COLO668 (cell line): ENCODE measurements at regions not wholly inside any gene's neighbourhood (a gene's known extent, or its start where the extent isn't known, plus 50 kb on each side); places are given as distances from the start of the nearest gene placed in this dataset.
"Not testable (repeated sequence)": the region's sequence is repeated elsewhere in the genome, so short reads cannot be mapped to it uniquely, and the experiment has no call there.

Source experiments
- DNase-seq: peaks from one replicate; lab custom pipeline; 2025; ENCODE audit not compliant: unreplicated experiment; lab: John Stamatoyannopoulos, UW

DNA sequence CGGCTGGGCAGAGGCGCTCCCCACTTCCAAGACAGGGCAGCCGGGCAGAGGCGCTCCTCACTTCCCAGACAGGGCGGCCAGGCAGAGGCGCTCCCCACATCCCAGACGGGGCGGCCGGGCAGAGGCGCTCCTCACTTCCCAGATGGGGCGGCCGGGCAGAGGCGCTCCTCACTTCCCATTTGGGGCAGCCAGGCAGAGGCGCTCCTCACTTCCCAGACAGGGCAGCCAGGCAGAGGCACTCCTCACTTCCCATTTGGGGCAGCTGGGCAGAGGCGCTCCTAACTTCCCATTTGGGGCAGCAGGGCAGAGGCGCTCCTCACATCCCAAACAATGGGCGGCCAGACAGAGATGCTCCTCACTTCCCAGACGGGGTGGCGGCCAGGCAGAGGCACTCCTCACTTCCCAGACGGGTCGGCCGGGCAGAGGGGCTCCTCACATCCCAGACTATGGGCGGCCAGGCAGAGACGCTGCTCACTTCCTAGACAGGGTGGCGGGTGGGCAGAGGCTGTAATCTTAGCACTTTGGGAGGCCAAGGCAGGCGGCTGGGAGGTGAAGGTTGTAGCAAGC lies 344.4 kb downstream of the TUBA3C start:
- not testable (repeated sequence) for DNase-seq

DNA sequence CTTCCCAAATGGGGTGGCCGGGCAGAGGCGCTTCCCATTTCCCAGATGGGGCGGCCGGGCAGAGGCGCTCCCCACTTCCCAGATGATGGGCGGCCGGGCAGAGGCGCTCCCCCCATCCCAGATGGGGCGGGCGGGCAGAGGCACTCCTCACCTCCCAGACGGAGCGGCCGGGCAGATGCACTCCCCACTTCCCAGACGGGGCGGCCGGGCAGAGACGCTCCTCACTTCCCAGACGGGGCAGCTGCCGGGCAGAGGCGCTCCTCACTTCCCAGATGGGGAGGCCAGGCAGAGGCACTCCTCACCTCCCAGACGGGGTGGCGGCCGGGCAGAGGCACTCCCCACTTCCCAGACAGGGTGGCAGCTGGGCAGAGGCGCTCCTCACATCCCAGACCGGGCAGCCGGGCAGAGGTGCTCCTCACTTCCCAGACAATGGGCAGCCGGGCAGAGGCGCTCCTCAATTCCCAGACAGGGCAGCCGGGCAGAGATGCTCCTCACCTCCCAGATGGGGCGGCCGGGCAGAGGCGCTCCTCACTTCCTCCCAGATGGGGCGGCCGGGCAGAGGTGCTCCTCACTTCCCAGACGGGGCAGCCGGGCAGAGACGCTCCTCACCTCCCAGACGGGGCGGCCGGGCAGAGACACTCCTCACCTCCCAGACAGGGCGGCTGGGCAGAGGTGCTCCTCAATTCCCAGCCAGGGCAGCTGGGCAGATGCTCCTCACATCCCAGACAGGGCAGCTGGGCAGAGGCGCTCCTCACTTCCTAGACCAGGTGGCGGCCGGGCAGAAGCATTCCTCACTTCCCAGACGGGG lies 345.0 kb downstream of the TUBA3C start:
- not testable (repeated sequence) for DNase-seq

DNA sequence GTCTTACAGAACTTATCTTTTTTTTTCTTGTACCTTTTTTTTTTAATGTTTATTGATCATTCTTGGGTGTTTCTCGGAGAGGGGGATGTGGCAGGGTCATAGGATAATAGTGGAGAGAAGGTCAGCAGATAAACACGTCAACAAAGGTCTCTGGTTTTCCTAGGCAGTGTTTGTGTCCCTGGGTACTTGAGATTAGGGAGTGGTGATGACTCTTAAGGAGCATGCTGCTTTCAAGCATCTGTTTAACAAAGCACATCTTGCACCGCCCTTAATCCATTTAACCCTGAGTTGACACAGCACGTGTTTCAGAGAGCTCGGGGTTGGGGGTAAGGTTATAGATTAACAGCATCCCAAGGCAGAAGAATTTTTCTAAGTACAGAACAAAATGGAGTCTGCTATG lies 345.9 kb downstream of the TUBA3C start:
- not testable (repeated sequence) for DNase-seq

DNA sequence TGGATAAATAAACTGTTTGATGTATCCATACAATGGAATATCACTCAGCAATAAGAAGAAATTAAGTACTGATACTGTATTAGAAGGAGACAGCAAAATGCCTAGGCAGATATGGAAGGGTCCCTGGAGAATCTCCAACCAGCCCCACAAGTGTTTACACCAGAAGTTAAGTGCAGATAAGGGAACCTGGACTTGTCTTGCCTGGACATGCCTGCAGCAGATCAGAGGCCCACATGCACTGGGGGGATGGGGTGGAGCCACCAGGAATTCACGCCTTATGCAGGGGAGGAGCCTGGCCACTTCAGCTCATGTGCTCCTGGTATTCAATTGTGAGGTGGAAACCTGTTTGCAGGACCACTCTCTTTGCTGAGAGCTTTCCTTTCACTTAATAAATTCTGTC lies 356.9 kb downstream of the TUBA3C start:
- not testable (repeated sequence) for DNase-seq

DNA sequence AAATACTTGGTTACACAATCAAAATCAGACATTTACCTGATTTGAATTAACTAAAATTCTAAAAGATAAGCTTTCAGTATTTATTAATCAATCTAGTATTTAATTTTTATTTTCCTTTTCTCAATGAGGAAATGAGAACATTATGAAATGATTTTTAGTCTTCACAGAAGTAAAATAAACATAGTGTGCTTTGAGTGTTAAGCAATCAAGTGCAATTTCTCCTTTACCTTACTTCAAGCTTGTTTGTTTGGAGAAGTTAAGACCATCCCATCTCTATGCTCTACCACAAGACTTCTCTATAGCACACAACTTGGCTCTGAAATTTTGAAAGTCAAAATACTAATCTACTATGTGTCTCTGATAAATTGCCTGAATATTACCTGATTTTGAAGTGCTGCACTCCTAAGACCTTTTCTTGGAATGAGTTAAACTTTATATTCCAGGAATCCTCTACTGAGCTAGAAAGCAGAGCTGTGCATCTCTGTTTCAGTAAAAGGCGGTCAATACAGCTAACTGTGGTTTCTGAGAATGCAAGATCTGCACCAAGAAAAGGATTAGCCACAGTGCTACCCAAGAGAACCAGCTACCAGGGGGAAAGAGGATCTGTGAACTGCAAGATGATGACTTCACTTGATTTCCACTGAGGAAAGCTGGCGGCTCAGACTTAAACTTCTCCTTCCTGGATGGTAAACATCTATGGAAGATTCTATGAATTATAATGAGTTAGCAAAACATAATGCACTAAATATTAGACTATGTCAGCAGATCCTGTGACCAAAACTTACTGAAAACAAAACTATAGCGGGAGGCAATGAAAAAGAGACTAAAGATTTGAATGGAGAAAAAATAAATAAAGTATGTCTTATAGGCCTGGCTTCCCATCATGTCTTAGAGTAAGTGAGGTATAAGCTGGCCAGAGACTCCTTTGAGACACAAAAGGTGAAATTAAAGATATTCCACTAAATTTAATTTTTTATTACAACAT lies 358.7 kb downstream of the TUBA3C start:
- not testable (repeated sequence) for DNase-seq

DNA sequence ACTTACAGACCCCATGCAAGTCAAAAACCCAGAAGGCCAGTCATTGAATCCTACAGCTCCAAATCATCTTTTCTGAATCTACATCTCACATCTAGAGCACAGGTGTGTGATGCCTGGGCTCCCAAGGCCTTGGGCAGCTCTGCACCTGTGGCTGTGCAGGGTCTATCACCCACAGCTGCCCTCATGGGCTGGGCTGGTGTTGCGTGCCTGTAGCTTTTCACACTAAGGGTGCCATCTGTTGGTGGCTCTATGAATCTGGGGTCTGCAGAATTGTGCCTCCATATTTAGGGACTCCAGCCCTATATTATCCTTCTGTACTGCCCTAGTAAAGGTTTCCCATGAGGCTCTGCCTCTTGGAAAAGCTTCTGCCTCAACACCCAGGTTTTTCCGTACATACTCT lies 407.6 kb downstream of the TUBA3C start:
- not testable (repeated sequence) for DNase-seq

DNA sequence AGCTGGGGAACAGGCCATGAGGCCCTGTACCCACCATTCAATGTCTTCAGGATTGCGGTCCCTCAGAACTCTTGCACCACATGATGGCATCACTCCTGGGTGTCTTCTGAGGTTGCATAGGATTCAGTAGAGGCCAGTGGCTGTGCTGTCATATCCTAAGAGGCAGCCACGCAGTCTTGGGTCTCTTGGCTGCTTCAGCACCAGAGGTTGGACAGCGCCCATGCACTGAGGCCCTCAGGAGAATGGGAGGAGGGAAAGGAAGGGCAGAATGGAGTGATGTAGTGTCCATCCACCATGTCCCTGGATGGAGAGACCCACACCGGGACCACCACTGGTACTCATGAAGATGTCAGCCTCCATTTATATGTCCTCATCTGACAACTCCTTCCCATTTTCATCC lies 439.9 kb downstream of the TUBA3C start:
- not testable (repeated sequence) for DNase-seq

DNA sequence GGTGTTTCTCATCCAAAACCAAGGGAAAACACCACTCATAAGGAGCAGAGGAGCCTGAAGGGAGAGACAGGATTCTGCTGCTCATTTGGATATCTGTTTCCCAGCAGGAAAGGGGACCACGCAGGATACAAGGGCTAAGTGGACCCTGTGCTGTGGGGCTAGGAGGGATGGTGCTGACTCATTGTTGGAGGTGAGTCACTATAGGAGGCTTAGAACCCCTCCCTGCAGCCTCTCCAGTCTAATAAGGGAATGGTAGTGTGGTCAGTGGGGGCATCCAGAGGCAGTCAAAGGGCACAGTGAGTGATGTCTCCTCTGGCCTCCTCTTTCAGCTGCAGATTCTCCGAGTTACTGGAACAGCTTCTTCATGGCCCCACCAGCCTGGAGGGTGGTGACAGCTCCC lies 442.3 kb downstream of the TUBA3C start:
- no peak for DNase-seq

DNA sequence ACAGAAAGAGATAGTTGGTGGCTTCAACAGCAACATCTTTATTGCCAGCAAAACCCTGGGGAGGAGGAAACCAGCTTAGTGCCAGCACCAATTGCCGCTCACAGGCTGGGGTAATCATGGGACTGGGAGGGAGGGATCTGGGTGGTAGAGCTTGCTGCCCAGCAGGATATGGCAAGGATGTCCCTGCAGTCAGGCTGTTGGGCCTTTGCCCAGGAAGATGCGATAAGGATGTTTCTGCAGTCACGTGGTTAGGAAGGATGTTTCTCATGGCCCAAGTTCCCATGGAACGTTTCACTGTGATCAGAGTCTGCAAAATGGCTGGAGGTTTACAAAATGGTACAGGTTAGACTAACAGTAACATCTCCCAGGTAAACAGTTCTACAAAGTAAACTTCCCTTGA lies 443.5 kb downstream of the TUBA3C start:
- DNase-seq, result not testable (repeated sequence)

DNA sequence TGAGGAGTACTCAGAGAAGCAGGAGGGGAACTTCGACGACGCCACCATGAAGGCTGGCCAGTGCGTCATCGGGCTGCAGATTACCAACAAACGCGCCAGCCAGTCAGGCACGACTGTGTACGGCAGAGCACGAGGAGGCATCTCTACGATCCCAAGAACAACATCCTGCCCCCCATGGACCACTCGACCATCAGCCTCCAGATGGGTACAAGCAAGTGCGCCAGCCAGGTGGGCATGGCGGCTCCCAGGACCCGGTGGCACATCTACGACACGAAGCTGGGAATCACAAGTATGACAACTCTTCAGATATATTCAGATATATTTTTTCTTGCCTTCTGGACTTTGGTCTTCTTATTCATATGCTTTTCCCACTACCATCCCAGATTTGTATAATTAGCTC lies 454.5 kb downstream of the TUBA3C start:
- not testable (repeated sequence) for DNase-seq

DNA sequence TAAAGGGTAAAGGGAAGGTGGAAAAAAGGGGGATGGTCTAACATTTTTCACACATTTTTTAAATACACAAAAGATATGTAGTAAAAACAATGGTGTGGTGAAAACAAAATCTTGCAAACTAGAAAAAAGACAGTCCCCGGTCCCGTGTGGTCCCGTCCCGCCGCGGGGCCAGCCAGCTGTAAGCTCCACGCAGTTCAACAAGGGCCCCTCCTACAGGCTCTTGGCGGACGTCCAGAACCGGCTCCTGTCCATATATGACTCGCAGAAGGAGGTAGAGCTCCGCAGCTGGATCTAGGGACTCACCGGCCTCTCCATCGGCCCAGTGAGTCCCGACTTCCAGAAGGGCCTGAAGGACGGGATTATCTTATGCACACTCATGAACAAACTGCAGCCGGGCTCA lies 455.1 kb downstream of the TUBA3C start:
- not testable (repeated sequence) for DNase-seq

DNA sequence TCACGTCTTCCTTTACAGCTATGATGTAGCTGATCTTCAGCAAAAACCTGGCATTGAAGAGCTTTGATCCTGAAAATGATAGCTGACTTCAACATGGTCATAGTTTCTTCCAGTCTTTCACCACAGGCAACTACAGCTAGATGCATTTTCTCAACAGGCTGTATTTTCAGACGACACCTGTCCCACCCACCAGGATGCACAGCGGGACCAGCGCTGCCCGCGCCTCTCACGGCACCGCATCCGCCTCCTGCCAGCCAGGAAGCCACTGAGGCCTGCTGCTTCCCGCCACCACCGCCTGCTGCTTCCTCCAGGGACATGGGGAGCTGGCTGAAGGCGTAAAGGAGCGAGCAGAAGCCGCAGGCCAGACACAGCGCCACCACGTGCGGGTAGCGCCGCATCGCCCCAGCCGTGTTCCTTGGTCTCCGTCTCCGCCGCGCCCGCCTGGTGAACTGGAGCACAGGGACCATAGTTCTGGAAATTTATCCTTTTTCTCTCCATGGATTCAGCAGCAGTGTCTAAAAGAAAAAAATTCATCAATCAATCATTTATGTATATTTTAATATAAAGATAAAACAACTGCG lies 456.3 kb downstream of the TUBA3C start:
- DNase-seq, result not testable (repeated sequence)

DNA sequence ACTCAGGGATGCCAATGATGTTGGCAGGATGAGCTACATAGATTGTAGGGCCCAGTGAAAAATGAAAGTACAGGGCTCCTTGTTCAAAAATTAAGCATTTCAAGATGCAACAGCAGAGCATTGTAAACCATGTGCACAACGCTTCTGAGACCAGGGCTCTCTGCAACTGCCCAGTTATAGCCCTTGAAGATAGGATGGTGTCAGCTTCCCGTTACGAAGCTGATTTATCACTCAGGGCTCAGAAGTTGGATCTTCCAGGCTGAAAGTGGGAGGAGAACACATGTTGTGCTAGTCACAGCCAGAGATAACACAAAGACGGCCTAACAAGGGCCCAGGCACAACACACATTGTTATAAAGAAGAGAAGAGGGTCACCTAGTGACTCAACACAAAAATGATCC lies 466.7 kb downstream of the TUBA3C start:
- no peak for DNase-seq

DNA sequence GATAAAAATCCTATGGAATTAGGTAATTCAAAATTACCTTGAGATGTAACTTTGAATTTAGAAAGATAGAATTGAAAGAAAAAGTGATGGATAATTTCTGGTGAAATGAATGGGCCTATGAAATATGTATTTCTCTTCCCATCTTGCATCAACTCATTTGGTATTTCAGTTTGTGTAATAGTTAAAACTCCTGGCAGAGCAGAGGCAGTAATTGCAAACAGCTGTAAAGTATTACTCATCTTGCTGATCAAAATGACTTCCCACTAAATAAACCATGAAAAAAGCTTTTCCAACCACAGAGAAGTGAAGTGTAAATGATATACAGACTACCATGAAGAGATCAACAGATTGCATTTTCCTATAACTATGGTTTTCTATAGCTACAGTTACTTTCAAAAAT lies 471.0 kb downstream of the TUBA3C start:
- not testable (repeated sequence) for DNase-seq

DNA sequence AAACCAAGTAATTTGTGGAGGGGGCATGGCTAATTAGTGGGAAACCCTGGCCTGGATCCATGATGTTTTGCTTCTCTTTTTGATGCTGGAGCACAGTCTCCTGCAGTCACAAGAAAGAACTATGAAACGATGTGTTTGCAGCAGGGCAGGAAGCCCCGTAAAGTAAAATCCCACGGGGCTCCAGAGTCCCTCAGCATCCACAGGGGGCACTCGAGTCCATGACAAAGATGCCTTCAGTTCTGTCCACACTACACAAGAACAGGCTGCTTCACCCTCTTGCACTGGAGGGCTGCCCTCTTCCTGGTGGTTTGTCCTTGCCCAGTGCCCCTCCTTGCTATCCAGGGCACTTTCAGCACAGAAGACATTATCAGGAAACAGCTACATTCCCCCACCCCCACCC lies 475.1 kb downstream of the TUBA3C start:
- DNase-seq, result not testable (repeated sequence)

DNA sequence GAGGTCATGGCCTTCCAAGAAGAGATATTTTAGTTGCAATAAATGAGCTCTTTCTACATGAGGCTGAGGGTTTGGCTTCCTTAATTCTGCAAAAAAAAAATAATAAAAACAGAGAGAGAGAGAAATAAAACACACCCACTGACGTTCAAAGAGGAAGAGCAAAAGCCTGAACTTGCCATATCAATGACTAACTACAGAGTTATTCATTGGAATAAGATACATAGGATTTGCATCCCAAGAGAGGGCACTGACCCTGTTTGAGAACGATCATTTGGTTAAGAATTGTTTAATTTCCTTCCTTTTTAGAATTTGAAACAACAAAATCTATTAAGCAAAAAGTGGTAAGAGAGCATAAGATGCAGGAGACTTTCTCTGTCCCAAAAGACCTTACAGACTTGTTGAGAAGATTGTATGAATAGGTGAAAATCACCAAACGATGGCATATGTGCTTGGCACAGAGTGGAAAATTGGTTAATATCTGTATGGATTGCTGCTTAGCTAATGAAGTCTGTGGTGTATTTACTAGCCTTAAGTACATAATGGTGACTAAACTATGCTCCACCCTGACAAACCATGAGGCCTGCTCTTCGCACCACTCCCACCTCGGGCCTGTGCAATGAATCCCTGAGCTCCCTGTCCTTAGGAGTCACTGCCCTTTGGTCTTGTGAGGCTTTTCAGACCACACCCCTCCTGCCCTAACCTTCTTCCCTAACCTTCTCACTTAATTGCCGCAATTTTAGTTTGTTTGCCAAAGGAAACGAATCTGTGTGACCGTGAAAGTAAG lies 479.0 kb downstream of the TUBA3C start:
- not testable (repeated sequence) for DNase-seq

DNA sequence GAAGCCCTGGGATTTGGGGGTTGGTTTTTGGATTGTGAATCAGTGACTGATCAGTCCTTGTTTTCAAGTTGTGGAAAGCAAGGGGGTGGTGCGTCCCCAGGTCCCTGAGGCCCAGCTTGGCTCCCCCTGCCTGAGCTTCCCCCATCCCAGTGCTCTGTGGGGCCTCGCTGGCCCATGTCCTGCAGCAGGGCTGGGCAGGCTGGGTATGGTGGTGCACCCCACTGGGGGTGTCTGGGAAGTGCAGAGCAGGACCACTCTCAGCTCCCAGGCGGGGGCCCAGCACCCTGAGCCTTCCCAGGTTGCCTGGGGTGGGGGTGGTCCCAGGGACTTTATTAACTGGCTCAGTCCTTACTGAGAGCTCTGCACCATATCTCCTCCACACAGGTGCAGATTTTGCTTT lies 483.3 kb downstream of the TUBA3C start:
- DNase-seq, result not testable (repeated sequence)

DNA sequence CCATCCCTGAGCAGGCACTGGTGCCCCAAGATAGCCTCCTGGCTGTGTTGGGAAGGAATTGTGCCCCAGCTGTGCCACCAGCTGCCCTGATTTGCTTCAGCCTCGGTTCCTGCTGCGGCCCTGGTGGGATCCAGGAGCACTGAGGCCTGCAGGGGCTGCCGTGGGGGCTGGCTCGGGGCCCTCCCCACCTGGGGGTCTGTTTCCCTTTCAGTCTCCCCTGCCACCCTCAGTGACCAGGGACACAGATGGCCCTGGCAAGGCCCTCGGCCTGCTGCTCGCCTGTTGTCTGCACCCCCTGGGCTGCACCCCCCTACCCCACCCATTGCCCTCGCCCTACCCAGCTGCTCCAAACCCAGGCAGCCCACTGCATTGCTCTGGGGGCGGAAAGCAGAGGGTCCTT lies 483.8 kb downstream of the TUBA3C start:
- not testable (repeated sequence) for DNase-seq

DNA sequence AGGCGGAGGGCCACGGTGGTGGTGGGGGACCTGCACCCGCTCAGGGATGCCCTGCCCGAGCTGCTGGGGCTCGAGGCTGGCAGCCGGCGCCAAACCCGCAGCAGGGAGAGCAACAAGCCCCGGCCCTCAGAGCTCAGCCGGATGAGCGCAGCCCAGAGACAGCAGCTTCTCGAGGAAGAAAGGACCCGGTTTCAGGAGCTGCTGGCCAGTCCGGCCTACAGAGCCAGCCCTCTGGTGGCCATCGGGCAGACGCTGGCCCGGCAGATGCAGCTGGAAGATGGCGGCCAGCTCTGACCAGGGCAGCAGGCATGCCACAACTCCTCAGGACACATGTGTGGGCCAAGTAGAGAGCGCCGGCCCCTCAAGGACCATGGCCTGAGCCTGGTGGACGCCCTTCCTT lies 484.4 kb downstream of the TUBA3C start:
- DNase-seq, result not testable (repeated sequence)

DNA sequence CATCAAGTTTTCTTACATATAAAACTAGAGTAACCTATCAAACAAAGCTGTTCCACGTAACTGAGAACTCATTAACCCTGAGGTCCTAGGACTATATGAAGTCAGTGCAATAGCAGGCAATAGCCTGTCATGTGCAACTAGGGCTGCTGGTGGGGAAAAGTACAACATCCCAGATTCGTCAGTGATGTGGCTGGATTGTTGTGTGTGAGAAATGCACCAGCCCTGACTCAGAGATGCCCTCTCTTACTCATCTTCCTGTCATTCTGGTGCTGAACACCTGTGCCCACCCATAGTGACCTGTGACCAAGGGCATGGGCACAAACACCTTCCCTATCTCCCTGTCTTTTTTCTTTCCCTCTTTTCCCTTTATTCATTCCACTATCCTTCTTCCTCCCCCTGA lies 504.2 kb downstream of the TUBA3C start:
- not testable (repeated sequence) for DNase-seq
